GM19397 (cell line): ENCODE measurements at regions not wholly inside any gene's neighbourhood (a gene's known extent, or its start where the extent isn't known, plus 50 kb on each side); places are given as distances from the start of the nearest gene placed in this dataset.

Experiments used
- ATAC-seq: cut with Tn5 transposase; IDR thresholded peaks from one replicate; pipeline ENCODE4 v1.9.1; 2021; ENCODE audit warnings: mild to moderate bottlenecking, moderate library complexity; ENCODE audit not compliant: unreplicated experiment

DNA sequence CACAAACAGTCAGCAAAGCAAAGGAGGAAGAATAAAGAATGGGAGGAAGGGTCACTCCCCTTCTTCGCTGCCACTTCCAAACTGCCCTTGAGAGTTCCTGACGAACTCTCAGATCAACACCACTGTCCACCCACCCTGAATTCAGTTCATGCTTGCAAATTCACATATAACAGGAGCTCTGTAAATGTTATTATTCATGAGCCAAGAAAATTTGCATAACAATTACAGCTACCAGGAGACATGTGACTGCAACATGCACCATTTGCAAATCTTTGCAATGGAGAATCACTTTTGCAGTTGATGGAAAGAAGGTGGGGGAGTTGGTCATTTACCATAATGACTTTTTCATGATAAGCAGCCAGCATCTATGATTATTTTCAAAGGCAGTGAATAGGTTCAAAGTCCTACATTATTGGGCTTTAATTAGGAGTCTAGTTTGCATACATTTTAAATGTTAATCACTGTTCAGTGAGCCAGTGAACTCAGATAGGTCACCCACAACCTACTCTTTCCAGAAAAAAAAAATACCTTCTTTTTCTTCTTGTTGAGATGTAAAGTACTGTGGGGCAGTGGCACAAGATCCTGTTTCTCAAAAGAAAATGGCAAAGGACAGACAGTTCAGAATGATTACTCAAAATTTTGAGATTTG, 149.7 kb downstream of the CAAP1 start:
- ATAC-seq, result no peak

GRCh38 chr9:26735160-26735559, 157.4 kb downstream of the CAAP1 start:
- ATAC-seq, result no peak

DNA sequence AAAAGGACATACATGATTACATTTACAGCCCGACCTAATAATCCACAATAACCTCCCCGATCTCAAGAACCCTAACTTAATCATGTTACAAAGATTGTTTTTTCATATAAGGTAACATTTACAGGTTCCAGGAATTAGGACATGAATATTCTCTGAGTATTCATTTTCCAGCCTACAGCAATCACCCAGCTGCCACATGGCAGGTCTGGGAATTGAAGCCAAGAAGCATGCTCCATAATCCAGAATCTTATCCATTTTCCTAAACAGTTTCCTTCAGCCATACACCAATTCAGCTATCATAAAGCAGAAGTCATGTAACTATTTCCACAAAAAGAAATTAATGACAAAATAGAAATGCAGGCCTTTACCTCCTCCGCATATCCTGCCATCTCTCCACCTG, 163.4 kb downstream of the CAAP1 start:
- no peak for ATAC-seq

GRCh38 chr9:26727471-26727870, 165.1 kb downstream of the CAAP1 start:
- no peak for ATAC-seq

DNA sequence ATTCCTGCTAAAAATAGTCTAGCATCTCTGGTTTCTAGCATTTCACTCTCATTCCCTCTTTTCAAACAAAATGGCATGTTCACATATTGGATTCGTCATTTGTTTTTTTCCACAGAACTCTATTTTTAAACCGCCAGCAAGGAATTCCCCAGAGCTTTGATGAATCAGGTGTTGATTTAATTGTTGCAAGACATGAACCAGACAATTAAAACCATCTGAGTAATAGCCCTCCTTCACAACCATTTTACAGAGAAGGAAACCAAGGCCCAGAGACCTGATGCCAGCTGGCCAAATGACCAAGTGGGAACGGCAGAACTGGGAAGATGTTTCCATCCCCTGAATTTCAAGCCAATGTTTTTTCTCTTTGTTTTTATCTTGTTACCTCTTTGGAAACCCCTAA, 167.0 kb downstream of the CAAP1 start:
- ATAC-seq, result no peak

GRCh38 chr9:26723486-26723885, 169.1 kb downstream of the CAAP1 start:
- no peak for ATAC-seq

DNA sequence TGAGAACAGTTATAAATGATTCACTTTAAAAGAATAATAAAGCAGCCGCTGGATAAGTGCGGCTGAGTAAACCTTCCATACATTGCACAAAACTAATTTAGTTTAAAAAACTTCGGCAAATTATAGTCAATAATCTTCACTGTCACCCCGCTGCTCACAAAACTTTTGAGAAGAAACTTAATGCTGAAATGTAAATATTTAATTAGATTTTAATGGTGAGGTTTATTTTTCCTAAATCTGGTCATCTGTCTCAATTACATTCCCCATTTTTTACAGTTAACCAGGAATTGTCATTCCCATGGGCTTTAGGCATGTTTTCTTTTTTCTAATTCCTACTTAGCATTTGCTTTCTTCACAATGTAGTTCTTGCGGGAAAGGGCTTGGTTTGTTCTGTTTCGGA, 169.8 kb downstream of the CAAP1 start:
- no peak for ATAC-seq

DNA sequence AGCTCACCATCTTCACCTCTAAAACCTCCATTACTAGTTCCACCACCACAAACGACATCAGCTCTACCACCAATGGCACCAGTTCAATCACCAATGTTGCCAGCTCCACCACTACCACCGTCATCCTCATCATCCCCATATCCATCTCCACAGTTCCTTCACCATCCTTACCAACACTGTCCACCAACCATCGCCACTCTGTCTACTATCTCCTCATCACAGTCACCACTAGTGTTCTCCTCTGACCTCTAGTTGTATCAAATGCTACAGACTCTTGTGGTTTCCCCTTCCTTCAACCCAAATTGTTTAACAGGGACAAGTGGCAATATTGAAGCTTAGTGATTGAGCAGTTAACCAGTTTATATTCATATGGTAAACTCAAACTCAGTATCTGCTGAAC, 182.6 kb downstream of the CAAP1 start:
- no peak for ATAC-seq

DNA sequence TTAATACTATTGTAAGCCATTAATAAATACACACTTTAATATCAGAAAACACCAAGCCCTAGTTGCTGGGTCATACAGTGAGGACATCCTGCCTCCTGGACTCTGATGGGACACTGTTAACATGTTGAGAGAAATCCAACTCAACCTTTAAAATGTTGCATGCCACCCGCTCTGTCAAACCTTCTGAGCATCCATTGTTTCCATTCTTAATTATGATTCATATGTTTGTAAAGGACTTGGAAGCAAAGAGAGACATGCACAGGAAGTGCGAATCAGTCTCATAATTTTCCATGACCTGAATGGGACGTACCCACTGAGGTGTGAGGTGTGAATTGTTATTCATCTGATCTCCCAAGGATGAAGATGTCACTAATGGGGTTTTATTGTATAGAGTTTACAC, 186.4 kb downstream of the CAAP1 start:
- ATAC-seq, result no peak

- no peak for ATAC-seq
Observed at GRCh38 chr9:26695298-26695622, 197.3 kb downstream of the CAAP1 start.

- ATAC-seq, result no peak
Observed at GRCh38 chr9:26694381-26695297, 198.0 kb downstream of the CAAP1 start.

DNA sequence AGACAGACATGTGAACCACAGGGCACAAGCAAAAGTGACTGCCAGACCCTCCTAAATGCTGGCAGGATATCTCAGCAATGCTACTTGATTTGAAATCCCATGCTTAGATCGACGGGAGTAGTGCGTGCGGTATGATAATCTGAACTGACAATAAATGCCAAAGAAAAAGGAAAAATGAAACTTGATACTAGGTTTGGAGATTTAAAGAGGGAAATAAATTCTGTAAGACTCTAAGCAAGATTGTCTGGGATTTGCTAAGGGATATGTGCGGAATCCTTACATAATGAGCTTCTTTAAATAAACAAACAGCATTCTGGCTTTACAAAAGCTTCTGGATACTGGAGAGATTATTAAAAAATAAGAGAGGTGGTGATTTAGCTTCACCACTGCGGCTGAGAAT, 203.6 kb downstream of the CAAP1 start:
- no peak for ATAC-seq

GRCh38 chr9:26687421-26687820, 205.2 kb downstream of the CAAP1 start:
- ATAC-seq, result no peak

- no peak for ATAC-seq
Observed at GRCh38 chr9:26685818-26686217, 206.8 kb downstream of the CAAP1 start.

- no peak for ATAC-seq
Observed at GRCh38 chr9:26684029-26684428, 208.6 kb downstream of the CAAP1 start.

GRCh38 chr9:26682796-26683496, 209.7 kb downstream of the CAAP1 start:
- no peak for ATAC-seq

DNA sequence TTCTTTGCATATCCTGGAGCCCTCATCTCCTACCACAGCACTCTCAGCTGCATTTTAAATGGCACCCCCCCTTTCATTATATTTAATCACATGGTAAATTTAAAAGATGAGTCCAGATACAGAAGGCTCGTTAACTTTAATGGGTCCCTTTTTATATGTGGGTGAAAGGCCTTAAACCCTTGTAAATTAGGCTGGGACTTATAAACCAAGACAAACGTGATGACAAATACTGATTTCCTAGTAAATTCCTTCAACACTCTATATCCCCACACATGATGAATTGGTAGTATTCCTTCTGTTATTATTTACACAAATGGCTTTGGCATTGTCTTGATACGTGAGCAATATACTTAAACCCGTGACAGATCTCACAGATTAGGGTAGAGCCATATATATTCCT, 210.6 kb downstream of the CAAP1 start:
- ATAC-seq, result no peak

DNA sequence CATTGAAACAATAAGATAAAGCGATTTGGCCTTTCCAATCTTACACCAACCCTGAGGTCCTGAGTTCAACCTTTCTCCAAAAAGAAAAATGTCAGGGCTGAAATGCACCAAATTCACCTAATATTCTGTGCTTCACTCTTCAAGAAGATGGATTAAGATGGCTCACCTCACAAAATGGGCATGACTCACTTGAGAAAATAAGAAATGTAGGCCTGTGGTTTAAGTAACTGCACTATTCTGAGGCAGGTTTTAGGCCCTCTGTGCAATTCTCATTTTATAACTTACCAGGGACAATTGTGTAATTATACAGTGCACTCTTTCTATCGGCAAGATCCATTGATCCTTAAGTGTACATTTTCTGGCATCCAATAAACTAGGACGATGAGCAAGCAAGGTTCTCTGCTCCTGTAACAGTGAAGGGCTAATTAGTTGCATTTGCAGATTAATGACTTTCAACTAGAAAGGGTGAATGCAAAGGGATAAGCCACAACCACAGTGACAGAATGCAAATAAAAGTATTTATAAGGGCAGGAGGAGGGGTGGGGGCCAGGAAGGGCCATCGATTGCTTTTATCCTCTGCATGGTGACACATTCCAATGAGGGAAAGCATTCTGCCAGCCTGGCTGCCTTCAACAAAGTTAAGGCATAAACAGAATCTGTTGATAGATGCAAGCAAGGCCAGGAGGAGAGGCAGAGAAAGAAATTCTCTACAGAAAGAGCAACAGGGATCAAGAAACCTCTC, 214.5 kb downstream of the CAAP1 start:
- no peak for ATAC-seq

GRCh38 chr9:26675035-26675434, 217.6 kb downstream of the CAAP1 start:
- ATAC-seq, result no peak

DNA sequence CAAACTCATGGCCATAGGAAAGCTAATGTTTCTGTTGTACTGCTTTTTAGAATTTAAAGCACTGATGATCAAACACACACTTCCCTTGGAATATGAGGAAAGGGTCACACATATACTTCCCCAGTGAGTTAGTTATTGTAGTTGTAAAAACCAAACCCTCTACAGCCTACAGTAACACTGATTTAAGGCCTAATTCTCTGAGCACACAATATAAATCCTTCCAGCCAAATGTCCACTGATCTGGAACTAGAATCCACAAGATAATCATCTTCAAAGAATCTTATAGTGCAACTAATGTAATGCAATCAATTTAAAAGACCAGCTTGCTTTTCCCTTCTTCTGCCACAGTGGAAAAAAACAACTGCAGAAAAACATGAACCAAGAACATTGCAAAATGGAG, 219.3 kb downstream of the CAAP1 start:
- ATAC-seq, result no peak
